ENCODE measurements at regions not wholly inside any gene's neighbourhood (a gene's known extent, or its start where the extent isn't known, plus 50 kb on each side); places are given as distances from the start of the nearest gene placed in this dataset.

- no peak overlapping the region for H4K8ac ChIP-seq (replicated peaks; ENCODE audit: insufficient read length, low read depth, low read length)
- no peaks in the 10 kb centered on the region for H3K9me3 ChIP-seq (ENCODE audit: control insufficient read depth, low read depth, low read length)
- H3K23ac ChIP-seq (ENCODE audit: insufficient read length, low read depth, low read length) = no peak overlapping the region
- no peak overlapping the region for H4K91ac ChIP-seq (ENCODE audit: insufficient read length, low read depth, low read length)
- H4K5ac ChIP-seq (ENCODE audit: insufficient read length, low read depth, low read length) = no peak overlapping the region
- WGBS (ENCODE audit: extremely low coverage, insufficient read length, low lambda C conversion rate) = no CpG with 5 or more reads among the region's 2 CpGs
- Mint-ChIP-seq H3K4me3 (no peak overlapping the region), H3K4me1 (peaks cover 10% of the 10 kb centered on the region in 2 experiments), H3K27ac (no peak overlapping the region), H3K27me3 (ENCODE audit: low read depth) (no peaks in the 10 kb centered on the region), H3K9me3 (peaks cover 13 to 21% of the 10 kb centered on the region in 2 experiments), H3K36me3 (ENCODE audit: insufficient read depth in 1 of 3, low read depth in 3 of 3) (peaks cover 5 to 11% (median 5%) of the 10 kb centered on the region in 3 experiments; a peak in 6 of 7 replicates)
- no peak overlapping the region for H3K18ac ChIP-seq (ENCODE audit: insufficient read length, low read depth, low read length)
- no peak overlapping the region for H3K56ac ChIP-seq (ENCODE audit: insufficient read length, low read depth, low read length)
- no peak overlapping the region for H3K4me2 ChIP-seq (ENCODE audit: insufficient read depth, insufficient read length, low read length)
- no peaks in the 10 kb centered on the region for H3K27me3 ChIP-seq (ENCODE audit: insufficient read depth, low read length)
- no peak overlapping the region for H3K4ac ChIP-seq (ENCODE audit: low read depth, low read length)
- no peaks in the 10 kb centered on the region for H4K20me1 ChIP-seq (ENCODE audit: control insufficient read depth, insufficient read depth, insufficient read length)
- no peaks in the 10 kb centered on the region for H3K4me1 ChIP-seq (ENCODE audit: insufficient read depth, low read length)
- no peak overlapping the region for H2BK15ac ChIP-seq (ENCODE audit: low read depth, low read length)
- H3K9ac ChIP-seq (ENCODE audit: extremely low read depth, insufficient read length, low read length) = no peak overlapping the region
- H3T11ph ChIP-seq (ENCODE audit: low read length) = no peak overlapping the region
- no peak overlapping the region for H2AK5ac ChIP-seq (ENCODE audit: insufficient read length, low read length)
- TF ChIP-seq, protein P1, sequence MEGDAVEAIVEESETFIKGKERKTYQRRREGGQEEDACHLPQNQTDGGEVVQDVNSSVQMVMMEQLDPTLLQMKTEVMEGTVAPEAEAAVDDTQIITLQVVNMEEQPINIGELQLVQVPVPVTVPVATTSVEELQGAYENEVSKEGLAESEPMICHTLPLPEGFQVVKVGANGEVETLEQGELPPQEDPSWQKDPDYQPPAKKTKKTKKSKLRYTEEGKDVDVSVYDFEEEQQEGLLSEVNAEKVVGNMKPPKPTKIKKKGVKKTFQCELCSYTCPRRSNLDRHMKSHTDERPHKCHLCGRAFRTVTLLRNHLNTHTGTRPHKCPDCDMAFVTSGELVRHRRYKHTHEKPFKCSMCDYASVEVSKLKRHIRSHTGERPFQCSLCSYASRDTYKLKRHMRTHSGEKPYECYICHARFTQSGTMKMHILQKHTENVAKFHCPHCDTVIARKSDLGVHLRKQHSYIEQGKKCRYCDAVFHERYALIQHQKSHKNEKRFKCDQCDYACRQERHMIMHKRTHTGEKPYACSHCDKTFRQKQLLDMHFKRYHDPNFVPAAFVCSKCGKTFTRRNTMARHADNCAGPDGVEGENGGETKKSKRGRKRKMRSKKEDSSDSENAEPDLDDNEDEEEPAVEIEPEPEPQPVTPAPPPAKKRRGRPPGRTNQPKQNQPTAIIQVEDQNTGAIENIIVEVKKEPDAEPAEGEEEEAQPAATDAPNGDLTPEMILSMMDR (conservative IDR thresholded peaks at IDR 0.05) = no peak
- H3K23me2 ChIP-seq (ENCODE audit: insufficient read length, low read depth, low read length, poor library complexity, severe bottlenecking) = no peaks in the 10 kb centered on the region
- no peak overlapping the region for H2BK5ac ChIP-seq (ENCODE audit: insufficient read length, low read length)
- H3K79me2 ChIP-seq (ENCODE audit: insufficient read depth, low read length) = no peaks in the 10 kb centered on the region
- DNase-seq = no peak
- no peak overlapping the region for H2AFZ ChIP-seq (ENCODE audit: low read length)
- H3K79me1 ChIP-seq (ENCODE audit: insufficient read depth, low read depth, low read length, poor library complexity, severe bottlenecking) = no peaks in the 10 kb centered on the region
- no peak overlapping the region for H3K27ac ChIP-seq (ENCODE audit: insufficient read length, low read depth, low read length)
- H2BK20ac ChIP-seq (ENCODE audit: low read depth, low read length, poor library complexity, severe bottlenecking) = no peak overlapping the region
- no peak overlapping the region for H3K14ac ChIP-seq (ENCODE audit: insufficient read depth, low read length)
- no peak overlapping the region for H2BK120ac ChIP-seq (ENCODE audit: low read depth, low read length, poor library complexity, severe bottlenecking)
- H2BK12ac ChIP-seq (ENCODE audit: insufficient read length, low read depth, low read length) = no peak overlapping the region
Observed at GRCh38 chr4:35952751-35953150, 291.6 kb downstream of the ARAP2 start.

All from H9 (cell line).